Activated CD4-positive, alpha-beta T cell treated with anti-CD3 and anti-CD28 coated beads, Interleukin-10, Interleukin-2, amounts not matched to agents 100 ng/mL and 50 ng/mL, durations not matched to agents 16 hours and 8 hours (primary cell): ENCODE measurements at regions not wholly inside any gene's neighbourhood (a gene's known extent, or its start where the extent isn't known, plus 50 kb on each side); places are given as distances from the start of the nearest gene placed in this dataset.
"Not testable (repeated sequence)": the region's sequence is repeated elsewhere in the genome, so short reads cannot be mapped to it uniquely, and the experiment has no call there.

Experiments
- DNase-seq: peaks from one replicate; pipeline ENCODE4 v3.0.0-alpha.2; 2020

DNA sequence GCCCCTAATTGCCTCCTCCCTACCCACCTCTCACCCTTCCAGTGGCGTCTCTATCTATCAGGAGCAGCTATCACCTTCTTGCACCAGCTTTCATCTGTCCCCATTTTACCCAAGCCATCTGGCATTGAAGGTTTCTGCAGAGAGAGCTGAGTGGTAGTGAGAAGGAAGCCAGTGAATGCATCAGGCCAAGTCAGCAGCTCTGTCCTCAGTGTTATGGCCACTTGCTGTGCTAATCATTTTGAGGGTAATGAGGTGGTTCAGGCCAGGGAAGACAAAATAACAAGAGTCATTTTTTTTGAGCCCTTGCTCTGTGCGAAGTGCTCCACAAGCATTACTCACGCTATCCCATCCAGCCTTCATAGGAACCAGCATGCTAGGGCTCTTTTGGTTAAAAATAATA is 164.7 kb downstream of the SUDS3 start:
- no peak for DNase-seq

DNA sequence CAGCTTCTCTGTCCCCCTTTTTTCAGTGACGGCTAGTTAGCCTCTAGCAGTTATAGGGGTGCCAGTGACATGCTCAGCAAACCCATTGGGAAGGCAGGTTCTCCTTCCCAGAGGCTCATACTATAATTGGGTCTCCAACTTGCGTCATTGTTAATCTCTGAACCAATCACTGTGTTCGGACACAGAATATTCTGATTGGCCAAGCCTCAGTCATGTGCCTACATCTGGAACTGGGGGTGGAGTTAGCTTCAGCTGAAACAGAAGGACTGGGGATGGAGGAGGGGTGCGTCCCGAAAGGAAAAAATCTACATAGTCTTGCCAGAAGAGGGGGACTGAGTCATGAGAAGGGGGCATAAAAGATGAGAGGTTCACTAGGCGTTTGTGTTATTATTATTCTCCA is 165.6 kb downstream of the SUDS3 start:
- DNase-seq, result no peak

DNA sequence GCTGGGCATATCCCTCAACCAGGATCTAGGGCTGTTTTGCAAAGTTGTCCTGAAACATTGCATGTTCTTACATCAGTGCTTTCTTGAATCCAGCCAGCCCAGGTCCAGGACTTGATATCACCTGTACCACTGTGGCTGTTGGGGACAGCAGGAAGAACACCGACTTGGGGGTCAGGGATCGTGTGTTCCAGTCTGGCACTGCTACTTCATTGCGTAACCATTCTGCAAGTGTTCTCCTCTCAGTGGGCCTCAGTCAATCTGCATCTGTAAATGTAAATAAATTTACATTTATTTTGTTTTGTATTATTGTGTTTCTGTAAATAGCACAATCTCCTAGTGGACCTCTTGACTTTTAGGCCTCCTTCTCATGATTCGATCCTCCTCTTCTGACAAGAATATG is 167.3 kb downstream of the SUDS3 start:
- no peak for DNase-seq

DNA sequence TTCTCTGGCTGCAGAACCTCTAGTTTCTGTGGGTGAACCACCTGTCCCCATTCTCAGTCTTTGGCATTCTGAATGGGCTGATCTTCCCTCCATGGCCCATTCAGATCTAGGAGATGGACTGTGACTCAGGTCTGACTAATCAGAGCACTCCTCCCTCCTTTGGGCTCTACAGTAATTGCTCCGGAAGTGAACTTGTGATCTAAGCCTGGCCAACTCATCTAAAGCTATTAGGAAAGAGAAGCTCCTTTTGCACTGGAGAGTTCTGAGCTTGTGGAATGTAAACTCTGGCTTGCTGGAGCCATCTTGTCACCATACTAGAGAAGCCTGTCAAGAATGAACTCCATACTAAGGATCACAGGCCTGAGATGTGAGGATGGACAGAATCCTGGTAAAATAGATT is 168.2 kb downstream of the SUDS3 start:
- DNase-seq, result no peak

DNA sequence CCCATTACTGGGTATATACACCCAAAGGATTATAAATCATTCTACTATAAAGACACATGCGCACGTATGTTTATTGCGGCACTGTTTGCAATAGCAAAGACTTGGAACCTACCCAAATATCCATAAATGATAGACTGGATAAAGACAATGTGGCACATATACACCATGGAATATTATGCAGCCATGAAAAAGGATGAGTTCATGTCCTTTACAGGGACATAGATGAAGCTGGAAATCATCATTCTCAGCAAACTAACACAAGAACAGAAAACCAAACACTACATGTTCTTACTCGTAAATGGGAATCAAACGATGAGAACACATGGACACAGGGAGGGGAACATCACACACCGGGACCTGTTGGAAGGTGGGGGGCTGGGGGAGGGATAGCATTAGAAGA is 171.3 kb downstream of the SUDS3 start:
- DNase-seq, result not testable (repeated sequence)

DNA sequence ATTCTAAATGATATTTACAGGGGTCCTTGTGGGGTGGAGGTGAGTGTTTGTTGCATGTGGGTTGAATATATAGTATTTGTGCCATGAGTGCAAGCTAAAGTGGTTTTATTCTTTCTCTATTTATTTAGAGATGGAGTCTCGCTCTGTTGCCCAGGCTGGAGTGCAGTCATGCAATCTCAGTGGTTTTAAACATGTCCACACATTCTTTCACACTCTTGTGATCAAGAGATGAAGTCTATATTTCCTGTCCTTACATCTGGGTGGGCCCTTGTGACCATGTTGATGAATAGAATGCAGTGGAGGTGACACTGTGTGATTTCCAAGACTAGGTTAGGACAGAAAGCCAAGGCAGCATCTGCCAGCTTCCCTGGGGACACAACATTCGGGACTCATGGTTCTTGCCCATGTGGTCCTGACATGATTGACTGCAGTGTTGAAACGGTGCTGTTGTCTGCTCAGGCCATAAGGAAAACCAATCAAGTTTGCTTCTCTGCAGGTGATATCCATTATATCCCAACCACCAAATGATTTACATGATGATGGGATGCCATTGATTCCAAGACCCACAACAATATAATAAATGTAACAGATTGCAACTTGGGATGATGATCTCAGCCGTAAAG is 172.6 kb downstream of the SUDS3 start:
- no peak for DNase-seq

DNA sequence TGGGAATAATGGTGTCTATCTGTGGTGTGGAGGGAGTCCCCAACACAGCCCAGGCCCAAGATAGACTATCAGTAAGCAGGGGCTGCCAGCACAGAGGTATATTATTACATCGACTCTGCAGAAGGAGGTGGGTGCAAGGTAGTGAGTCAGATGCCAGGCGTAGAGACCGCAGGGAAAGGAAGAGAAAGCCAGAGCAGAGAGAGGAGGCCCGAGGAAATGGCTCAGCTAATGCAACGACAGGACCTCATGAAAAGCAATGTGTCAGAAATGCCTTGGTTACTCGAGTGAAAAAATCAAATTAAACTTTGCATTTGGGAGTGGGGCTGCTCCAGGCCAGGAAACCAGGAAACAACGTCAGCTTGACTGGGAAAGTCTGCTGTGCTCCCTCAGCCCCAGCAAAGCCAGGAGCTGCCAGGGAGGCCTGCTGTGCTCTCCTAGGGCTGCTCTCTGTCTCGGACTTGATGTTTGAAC is 173.2 kb downstream of the SUDS3 start:
- DNase-seq, result no peak

DNA sequence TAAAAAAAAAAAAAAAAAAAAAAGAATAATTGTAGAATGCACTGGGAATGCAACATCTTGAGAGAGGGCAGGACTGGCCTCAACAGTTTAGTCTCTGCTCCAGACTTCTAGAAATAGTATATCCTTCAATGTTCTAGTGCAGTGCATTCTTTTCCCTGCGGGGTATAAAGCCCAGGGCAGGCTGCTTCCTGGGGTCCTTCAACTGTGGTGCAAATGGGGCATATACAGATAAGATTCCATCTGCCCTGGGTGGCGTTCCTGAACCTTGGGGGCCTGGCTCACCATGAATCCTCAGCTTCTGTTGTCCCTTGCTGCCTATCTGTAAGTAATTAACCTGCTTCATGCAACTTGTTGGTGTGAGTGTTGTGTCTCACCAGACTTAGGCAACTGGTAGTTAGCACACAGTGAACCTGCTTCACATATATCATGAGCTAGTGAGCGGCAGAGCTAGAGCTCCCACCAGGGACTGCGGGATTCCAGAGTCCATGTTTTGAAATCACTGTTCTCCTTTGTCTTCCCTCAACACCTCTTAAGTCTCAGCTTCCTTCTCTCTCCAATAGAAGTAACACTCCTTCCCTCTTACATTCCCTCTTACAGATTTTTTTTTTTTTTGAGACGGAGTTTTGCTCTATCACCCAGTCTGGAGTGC is 177.6 kb downstream of the SUDS3 start:
- no peak for DNase-seq

DNA sequence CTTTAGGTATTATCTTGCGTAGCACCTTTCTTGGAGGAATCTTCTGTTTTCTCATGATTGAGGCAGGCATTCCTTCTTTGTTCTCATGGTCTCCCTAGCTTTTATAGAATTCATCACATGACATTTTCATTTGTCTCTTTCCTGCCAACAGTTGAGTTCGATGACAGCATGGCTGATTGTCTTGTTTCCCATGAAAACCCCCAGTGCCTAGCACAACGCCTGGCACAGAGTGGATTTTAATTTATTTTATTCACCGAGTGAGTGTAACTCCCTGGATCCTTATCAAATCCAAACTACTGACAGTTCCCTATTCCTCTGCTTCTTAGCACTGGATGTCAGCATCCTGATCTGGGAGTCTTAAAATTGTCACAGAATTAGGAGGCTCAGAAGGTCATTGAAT is 182.6 kb downstream of the SUDS3 start:
- no peak for DNase-seq

DNA sequence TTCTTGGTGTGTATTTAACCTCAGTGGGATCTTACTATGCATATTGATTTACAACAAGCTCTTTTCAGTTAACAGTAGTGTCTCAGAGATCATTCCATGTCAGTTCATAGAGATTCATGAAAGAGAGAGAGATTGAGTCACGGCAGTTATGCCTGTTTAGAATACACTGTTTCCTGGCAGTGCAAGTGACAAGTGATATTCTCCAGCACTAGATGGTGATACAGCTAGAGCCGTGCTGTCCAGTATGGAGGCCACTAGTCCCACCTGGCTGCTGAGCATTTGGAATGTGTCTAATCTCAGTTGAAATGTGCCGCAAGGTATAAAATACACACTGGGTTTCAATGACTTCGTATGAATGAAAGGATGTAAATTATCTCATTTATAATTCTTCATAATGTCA is 184.4 kb downstream of the SUDS3 start:
- no peak for DNase-seq

DNA sequence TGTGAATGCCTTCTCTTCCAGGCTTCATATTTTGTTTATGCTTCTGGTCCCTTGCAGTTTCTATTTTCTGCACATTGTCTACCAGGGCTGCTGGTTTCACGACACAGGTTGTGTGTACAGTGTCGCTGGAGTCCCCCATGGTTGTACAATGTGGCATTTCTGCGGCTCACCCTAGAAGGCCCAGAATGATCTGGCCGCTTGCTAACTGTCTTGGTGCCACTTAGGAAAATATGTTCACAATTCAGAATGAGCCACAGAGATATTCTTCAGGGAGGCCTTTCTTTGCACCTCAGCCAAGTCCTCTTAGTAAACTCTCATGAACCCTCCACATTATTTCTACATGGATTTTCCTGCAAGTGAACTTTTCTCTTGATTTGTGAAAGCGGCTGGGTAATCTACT is 195.4 kb downstream of the SUDS3 start:
- no peak for DNase-seq

DNA sequence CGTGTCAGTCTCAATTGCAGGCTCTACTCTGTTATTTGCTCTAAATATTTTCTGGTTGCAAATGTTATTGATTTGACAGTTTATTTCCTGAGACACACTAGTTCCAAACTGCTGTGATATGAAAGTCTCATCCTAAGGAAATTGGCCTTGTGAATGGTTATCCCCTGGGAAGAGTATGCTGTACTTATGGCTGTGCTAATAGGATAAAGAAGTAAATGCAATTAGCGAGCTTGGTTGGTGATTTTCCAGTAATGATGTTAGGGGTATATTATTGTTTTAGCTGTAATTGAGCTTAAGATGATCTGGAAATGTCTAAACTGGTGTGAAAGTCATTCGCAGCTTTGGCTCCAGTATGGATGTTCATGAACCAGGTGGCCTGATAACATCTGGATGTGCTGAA is 197.9 kb downstream of the SUDS3 start:
- no peak for DNase-seq

DNA sequence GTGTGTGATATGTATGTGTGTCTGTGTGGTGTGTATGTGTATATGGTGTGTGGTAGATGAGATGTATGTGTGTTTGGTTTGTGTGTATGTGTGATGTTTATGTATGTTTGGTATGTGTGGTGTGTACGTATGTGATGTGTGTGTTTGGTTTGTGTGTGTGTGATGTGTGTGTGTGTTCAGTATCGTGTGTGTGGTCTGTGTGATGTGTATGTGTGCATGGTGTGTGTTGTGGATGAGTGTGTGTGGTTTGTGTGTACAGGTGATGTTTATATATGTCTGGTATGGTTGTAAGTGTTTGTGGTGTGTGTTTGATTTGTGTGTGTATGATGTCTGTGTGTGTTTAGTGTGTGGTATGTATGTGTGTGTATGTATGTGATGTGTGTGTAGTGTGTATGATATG is 199.4 kb downstream of the SUDS3 start:
- DNase-seq, result no peak

DNA sequence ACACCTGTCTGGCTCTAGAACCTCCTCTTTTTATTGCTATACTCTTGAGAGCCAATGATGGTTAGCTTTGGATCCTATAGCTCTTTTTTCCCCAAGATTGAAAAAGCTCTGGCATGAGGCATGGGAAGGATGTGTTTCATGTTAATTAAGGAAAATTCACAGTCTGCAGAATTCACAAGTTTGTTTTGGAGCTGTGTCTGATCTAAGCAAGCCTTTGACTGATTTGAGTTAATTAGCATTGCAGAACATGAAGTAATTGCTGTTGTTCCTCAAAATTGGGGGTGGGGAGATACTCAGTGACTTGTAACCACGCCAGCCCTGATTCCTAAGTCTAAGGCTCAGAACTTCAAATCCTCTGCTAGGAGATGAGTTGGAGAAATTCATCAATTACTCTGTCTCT is 205.0 kb downstream of the SUDS3 start:
- no peak for DNase-seq

DNA sequence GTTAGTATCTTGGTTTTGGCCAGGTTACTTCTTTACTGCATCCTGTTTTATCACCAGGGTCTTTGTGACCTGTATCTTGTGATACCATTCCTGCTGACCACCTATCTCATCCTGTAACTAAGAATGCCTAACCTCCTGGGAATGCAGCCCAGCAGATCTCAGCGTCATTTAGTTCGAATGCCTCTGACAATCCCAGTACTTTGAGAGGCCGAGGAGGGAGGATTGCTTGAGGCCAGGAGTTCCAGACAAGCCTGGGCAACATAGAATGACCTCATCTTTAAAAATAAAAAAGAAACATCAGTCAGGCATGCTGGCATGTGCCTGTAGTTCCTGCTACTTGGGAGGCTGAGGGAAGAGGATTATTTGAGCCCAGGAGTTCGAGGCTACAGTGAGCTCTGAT is 206.5 kb downstream of the SUDS3 start:
- no peak for DNase-seq

DNA sequence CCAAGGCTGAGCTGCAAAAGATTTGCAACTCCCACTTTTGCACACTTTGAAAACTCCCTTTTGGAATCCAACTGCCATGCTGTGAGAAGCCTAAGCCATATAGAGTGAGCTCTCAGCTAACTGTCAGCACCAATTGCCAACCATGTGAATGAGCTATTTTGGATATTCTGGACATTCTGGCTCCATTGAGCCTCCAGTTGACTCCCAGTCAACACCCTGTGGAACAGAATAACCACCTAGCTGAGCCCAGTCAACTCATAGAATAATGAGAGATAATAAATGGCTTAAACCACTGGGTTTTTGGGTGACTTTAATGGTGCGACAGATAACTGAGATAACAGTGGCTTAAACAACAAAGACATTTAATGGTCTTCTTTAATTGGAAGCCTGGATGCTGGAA is 210.1 kb downstream of the SUDS3 start:
- DNase-seq, result no peak

DNA sequence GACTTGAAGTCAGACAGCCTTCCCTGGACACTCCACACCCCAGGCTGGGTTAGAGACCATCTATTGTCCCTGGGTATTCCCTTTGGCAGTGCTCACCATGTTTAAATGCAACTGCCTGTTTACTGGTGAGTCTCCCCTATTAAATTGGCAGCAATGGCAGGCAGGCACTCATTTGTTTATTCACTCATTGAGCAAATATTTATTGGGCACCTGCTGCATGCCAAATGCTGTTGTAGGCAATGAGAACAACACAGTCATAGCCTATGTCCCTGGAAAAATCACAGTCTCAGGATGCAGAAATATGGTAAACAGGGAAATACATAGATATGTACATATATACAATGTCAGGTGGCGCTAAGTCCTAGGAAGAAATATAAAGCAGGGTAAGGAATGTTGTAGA is 212.8 kb downstream of the SUDS3 start:
- DNase-seq, result no peak

DNA sequence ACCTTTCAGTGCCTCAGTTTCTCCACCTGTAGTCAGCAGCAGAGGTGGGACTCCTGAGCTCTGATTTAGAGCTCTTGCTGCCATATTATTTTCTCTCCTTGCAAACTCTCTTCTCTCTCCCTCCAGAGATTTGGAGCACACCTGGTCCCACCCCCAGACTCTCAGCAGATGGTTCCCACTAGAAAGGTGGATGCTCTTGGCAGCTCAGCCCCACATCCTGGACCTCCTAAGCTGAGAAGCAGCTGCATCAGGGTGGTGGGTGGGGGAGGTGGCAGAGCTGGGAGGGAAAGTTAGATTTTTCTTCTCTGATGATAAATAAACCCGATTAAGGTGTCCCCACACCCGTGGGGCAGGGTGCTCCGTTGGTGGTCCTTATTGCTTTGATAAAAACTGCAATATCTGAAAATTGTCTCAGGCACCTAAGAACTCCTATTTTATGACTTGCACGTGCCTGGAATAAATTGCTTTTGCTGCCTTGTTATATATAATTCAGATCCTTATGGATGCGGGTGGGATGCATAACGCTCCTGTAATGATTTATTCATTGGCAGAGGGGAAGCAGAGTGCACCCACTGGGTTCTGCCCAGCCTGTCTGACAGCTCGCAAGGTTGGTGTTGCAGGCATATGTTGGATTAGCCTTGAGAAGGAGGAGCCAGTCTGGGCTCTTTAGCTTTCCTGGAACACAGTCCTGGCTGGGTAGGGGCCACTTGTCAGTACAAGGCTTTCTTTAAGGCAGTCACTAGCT is 214.2 kb downstream of the SUDS3 start:
- no peak for DNase-seq

DNA sequence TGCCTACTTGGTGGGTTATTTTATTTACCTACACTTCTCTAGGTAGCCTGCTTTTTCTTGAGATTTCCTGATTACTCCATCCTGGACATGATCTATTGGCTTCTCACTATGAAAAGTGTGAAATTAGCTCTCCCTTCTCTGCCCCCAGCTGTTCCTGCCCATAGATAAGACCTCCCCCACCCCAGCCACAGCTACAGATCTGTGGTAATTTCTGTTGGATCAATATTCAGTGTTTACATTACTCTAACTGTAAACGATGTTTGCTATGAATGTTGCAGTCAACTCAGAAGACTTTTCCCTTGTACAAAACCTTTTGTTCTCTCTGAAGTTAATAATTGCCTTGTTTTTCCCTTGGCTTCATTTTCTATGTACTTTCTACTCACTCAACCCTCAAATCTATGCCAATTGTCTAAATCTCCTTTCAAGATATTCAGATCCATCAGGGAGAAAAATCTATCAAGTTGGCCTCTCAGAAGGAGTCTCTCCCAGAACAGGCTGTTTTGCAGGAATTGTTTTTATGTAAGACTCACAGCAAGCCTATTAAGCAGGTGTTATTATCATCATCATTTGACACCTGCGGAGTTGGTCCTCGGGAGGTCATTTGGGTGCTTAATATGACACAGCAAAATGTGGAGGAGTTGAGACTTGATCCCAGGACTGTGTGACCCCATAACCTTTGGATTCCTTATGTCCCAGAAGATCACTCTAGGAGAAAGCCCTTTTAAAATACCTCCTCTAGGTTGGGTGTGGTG is 227.4 kb downstream of the SUDS3 start:
- no peak for DNase-seq

DNA sequence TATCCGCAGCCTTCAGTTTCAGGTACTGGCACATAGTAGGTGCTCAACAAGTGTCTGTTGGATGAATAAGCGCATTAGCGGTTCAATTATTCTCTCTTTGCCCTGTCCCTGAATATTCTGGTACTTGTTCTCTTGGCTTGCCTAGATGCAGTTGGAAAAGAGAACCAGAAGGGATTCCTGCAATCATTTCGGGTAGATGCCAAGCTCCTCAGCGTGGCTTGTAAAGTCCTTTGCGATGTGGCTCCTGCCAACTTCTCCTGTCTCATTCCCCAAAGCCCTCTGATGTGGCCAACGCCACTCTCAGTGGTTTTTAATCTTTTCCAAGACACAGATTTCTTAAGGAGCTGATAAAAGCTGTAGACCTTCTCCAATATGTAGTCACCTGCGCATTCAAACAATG is 230.3 kb downstream of the SUDS3 start:
- no peak for DNase-seq

DNA sequence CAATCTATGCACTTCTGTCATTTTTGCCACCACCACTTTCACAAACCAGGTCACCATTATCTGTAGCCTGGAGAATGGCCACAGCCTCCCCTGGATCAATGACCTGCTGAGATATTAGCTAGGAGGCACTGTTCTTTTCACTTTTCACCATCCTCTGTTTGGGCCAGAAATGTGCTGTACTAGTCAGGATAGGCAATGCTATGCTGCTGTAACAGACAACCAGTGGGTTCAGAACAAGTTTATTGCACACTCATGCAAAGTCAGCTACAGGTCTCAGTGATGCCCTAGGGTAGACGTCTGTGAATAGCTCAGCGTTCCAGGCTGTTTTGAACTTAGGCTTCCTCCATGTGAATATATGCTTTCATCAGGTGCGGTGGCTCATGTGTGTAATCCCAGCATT is 231.5 kb downstream of the SUDS3 start:
- DNase-seq, result no peak

DNA sequence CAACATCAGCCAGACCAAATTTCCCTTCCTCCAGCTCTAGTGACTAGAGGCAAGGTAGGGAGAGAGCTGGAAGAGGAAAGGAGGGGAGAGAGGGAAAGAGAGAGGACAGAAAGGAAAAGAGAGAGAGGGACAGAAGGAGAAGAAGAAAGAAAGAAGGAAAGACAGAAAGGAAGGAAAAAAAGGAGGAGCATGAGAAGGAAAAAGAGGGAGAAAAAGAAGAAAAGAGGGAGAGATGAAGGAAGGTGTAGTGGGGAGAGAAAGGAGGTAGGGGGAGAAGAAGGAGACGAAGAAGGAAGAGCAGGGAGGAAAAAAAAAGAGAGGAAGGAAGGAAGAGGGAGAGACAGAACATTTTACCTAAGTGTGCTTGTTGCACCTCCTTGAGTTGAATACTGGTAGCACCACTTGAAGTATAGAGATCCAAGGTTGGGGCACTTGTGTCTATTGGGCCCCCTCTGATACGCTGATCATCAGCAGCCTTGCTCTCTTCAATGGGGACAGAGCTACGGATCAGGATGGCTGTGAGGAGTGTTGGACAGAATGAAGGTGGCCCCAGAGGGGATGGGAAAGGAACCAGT is 232.5 kb downstream of the SUDS3 start:
- no peak for DNase-seq

DNA sequence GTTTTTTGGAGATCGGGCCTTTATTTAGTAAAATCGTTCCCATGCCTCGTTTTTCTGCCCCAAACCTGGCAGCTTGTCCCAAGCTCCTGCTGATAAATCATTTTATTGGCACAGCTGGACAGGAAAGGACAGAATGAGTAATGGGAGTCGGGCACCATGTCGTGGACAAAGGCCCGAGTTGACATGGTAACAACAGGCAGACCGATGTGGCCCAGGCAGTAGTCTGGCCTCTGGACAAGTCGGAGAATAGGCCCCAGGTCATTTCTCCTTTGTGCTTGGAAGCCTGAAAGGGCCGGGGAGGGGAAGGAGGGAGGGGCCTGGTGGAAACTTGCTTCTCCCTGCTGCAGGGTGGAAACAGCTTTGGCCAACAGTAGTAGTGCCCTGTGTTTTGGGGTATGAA is 234.9 kb downstream of the SUDS3 start:
- no peak for DNase-seq
